ENCODE measurements at regions not wholly inside any gene's neighbourhood (a gene's known extent, or its start where the extent isn't known, plus 50 kb on each side); places are given as distances from the start of the nearest gene placed in this dataset.

DNA sequence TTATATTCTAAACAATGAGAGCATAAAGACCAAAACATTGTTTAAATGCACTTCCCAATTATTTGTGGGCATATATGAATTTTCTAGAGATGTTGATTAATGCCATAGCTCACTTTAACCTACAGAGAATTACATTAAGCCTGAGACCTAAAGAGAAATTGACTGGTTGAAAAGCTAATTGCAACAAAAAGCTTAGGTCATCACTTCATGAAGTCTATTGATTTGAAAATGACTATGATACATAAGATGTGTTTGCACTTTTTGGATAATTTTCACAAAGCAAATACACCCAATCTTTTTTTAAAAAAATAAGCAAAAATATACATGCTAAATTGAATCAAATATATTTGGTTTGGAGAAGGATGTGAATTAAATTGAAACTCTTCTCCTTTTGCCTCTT is 532.8 kb upstream of the GOLIM4 start:
- TF ChIP-seq KLF9 (CRISPR knock-in tag; IDR thresholded peaks at IDR 0.05; ENCODE audit: low read depth) (no peak), ZNF572 (CRISPR knock-in tag; IDR thresholded peaks at IDR 0.05) (no peak), ZNF724P (CRISPR knock-in tag; IDR thresholded peaks at IDR 0.05; ENCODE audit: borderline replicate concordance) (no peak), HDAC6 (IDR thresholded peaks at IDR 0.05; ENCODE audit: low read depth, low read length) (no peak), MTF2 (CRISPR knock-in tag; IDR thresholded peaks at IDR 0.05; ENCODE audit: borderline replicate concordance) (no peak), ETV5 (CRISPR knock-in tag; IDR thresholded peaks at IDR 0.05; ENCODE audit: borderline replicate concordance) (no peak), CEBPB (IDR thresholded peaks at IDR 0.05; ENCODE audit: borderline replicate concordance, low read depth, low read length) (no peak), ZBTB1 (CRISPR knock-in tag; IDR thresholded peaks at IDR 0.05; ENCODE audit: borderline replicate concordance) (no peak), TSC22D2 (CRISPR knock-in tag; IDR thresholded peaks at IDR 0.05; ENCODE audit: borderline replicate concordance) (no peak), RAD51 (IDR thresholded peaks at IDR 0.05; ENCODE audit: borderline replicate concordance) (no peak), MAF1 (CRISPR knock-in tag; IDR thresholded peaks at IDR 0.05; ENCODE audit: borderline replicate concordance) (no peak), ZBTB21 (CRISPR knock-in tag; IDR thresholded peaks at IDR 0.05) (no peak)
- TF ChIP-seq, protein P1, sequence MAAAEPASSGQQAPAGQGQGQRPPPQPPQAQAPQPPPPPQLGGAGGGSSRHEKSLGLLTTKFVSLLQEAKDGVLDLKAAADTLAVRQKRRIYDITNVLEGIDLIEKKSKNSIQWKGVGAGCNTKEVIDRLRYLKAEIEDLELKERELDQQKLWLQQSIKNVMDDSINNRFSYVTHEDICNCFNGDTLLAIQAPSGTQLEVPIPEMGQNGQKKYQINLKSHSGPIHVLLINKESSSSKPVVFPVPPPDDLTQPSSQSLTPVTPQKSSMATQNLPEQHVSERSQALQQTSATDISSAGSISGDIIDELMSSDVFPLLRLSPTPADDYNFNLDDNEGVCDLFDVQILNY (CRISPR knock-in tag; conservative IDR thresholded peaks at IDR 0.05): no peak
- TF ChIP-seq, protein P2, sequence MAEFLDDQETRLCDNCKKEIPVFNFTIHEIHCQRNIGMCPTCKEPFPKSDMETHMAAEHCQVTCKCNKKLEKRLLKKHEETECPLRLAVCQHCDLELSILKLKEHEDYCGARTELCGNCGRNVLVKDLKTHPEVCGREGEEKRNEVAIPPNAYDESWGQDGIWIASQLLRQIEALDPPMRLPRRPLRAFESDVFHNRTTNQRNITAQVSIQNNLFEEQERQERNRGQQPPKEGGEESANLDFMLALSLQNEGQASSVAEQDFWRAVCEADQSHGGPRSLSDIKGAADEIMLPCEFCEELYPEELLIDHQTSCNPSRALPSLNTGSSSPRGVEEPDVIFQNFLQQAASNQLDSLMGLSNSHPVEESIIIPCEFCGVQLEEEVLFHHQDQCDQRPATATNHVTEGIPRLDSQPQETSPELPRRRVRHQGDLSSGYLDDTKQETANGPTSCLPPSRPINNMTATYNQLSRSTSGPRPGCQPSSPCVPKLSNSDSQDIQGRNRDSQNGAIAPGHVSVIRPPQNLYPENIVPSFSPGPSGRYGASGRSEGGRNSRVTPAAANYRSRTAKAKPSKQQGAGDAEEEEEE (CRISPR knock-in tag; IDR thresholded peaks at IDR 0.05; ENCODE audit: borderline replicate concordance): no peak
